Panc1 (cell line): ENCODE measurements at regions not wholly inside any gene's neighbourhood (a gene's known extent, or its start where the extent isn't known, plus 50 kb on each side); places are given as distances from the start of the nearest gene placed in this dataset.

Source experiments
- ATAC-seq: fragments of 200-7000 bp; cut with Tn5 transposase; 2 replicates; pipeline ENCODE4 v1.9.1; 2020; ENCODE audit warnings: mild to moderate bottlenecking, moderate library complexity
- BruUV-seq: library from RNA; stranded (reverse); fragments of 400-500 nt; replicated peaks from 2 replicates; lab custom pipeline; 2021; lab: Mats Ljungman, UMichigan
- CTCF ChIA-PET: fragments of 300-600 bp; sonication (Branson Sonifier 250); formaldehyde crosslinking; loops from one replicate; lab custom pipeline; 2022; ENCODE audit warnings: antibody characterized with exemption; lab: Charles Lee
- POLR2A ChIA-PET: fragments of 300-600 bp; sonication (Branson Sonifier 250); formaldehyde crosslinking; loops from one replicate; lab custom pipeline; 2022; ENCODE audit warnings: antibody characterized with exemption; lab: Charles Lee
- DNase-seq: peaks from one replicate; pipeline ENCODE4 v3.0.0-alpha.2; 2010; ENCODE audit warnings: low read depth, low spot score
- H3K27ac ChIP-seq: 2 replicates; pipeline ENCODE4 v1.5.1; 2011; ENCODE audit warnings: mild to moderate bottlenecking, low read length, inconsistent platforms
- H3K27me3 ChIP-seq: fragments of 200-500 bp; sonication (Bioruptor generic); 2 replicates; pipeline ENCODE4 v1.6.0; 2014; ENCODE audit warnings: low read length, inconsistent platforms; ENCODE audit not compliant: control insufficient read depth, insufficient read depth
- H3K36me3 ChIP-seq: fragments of 200-500 bp; sonication (Bioruptor generic); 2 replicates; pipeline ENCODE4 v1.5.1; 2014; ENCODE audit warnings: inconsistent platforms, mild to moderate bottlenecking, low read length, moderate library complexity; ENCODE audit not compliant: control insufficient read depth, insufficient read depth
- H3K4me1 ChIP-seq: 2 replicates; pipeline ENCODE4 v1.5.1; 2011; ENCODE audit warnings: inconsistent platforms, mild to moderate bottlenecking, low read length, moderate library complexity; ENCODE audit not compliant: control insufficient read depth, insufficient read depth
- H3K4me3 ChIP-seq, 2 experiments: 2 replicates each; pipeline ENCODE4 v1.5.1; 2011 to 2012; ENCODE audit warnings: low read depth in 2 of 2, low read length in 2 of 2, mild to moderate bottlenecking in 2 of 2, inconsistent platforms in 1 of 2, moderate library complexity in 1 of 2
- H3K9me3 ChIP-seq: fragments of 200-500 bp; sonication (Bioruptor generic); 2 replicates; pipeline ENCODE4 v1.5.1; 2014; ENCODE audit warnings: low read depth, mild to moderate bottlenecking, inconsistent platforms, low read length, moderate library complexity; ENCODE audit not compliant: control insufficient read depth, insufficient read depth
- POLR2AphosphoS5 ChIP-seq: IDR thresholded peaks from 2 replicates; pipeline ENCODE4 v1.6.1; 2012; ENCODE audit warnings: mild to moderate bottlenecking, low read depth, low read length, moderate library complexity
- SIN3A ChIP-seq: IDR thresholded peaks from 2 replicates; pipeline ENCODE4 v1.6.1; 2012; ENCODE audit warnings: low read depth, mild to moderate bottlenecking, low read length, moderate library complexity, borderline replicate concordance; ENCODE audit not compliant: insufficient read depth
- TCF7L2 ChIP-seq: IDR thresholded peaks from 2 replicates; pipeline ENCODE4 v1.6.1; 2011; ENCODE audit warnings: mild to moderate bottlenecking, low read depth, low read length, inconsistent platforms
- in situ Hi-C: cut with HindIII; loops from 2 replicates; pipeline ENCODE4 v1.10.0; 2016; ENCODE audit warnings: low sequenced_read_pairs, low pct_unique_long_range_greater_than_20kb
- intact Hi-C: fragments of 100-400 bp; cut with micrococcal nuclease; formaldehyde crosslinking; loops from one replicate; pipeline ENCODE4 v1.10.0; 2022; ENCODE audit not compliant: unreplicated experiment
- TF ChIP-seq, protein P1 (sequence below): fragments of 450-650 bp; IDR thresholded peaks from 2 replicates; pipeline ENCODE4 v1.5.1; 2017; ENCODE audit warnings: mild to moderate bottlenecking
- TF ChIP-seq, protein P2 (sequence below), 2 experiments: IDR thresholded peaks; 2 replicates each; pipeline ENCODE4 v1.6.1; 2011 to 2012; ENCODE audit warnings: low read depth in 2 of 2, control low read depth in 1 of 2, low read length in 1 of 2, mild to moderate bottlenecking in 1 of 2, moderate library complexity in 1 of 2; ENCODE audit not compliant: insufficient read depth in 1 of 2

DNA sequence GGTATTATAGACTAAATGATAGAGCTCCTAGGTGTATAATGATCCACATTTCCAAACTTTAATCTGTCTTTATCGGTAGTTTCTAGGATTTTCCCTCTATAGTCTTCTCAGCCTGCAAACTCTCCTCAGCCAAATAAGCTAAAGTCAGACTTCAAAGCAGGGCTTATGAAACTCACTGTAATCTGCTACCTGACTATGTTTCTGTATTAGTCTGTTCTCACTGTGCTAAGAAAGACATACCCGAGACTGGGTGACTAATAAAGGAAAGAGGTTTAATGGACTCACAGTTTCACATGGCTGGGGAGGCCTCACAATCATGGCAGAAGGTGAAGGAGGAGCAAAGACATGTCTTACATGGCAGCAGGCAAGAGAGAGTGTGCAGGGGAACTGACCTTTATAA is 928.7 kb upstream of the ADGRB3 start:
- POLR2A ChIA-PET = no interaction called here
- no peaks in the 10 kb centered on the region for H3K4me1 ChIP-seq
- in situ Hi-C loops (no loop called here), intact Hi-C loops (no loop called here)
- no peak overlapping the region for H3K4me3 ChIP-seq
- no peak for DNase-seq
- TF ChIP-seq, protein P1, sequence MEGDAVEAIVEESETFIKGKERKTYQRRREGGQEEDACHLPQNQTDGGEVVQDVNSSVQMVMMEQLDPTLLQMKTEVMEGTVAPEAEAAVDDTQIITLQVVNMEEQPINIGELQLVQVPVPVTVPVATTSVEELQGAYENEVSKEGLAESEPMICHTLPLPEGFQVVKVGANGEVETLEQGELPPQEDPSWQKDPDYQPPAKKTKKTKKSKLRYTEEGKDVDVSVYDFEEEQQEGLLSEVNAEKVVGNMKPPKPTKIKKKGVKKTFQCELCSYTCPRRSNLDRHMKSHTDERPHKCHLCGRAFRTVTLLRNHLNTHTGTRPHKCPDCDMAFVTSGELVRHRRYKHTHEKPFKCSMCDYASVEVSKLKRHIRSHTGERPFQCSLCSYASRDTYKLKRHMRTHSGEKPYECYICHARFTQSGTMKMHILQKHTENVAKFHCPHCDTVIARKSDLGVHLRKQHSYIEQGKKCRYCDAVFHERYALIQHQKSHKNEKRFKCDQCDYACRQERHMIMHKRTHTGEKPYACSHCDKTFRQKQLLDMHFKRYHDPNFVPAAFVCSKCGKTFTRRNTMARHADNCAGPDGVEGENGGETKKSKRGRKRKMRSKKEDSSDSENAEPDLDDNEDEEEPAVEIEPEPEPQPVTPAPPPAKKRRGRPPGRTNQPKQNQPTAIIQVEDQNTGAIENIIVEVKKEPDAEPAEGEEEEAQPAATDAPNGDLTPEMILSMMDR = no peak
- TF ChIP-seq TCF7L2 (no peak), POLR2AphosphoS5 (no peak), SIN3A (no peak)
- TF ChIP-seq, protein P2, sequence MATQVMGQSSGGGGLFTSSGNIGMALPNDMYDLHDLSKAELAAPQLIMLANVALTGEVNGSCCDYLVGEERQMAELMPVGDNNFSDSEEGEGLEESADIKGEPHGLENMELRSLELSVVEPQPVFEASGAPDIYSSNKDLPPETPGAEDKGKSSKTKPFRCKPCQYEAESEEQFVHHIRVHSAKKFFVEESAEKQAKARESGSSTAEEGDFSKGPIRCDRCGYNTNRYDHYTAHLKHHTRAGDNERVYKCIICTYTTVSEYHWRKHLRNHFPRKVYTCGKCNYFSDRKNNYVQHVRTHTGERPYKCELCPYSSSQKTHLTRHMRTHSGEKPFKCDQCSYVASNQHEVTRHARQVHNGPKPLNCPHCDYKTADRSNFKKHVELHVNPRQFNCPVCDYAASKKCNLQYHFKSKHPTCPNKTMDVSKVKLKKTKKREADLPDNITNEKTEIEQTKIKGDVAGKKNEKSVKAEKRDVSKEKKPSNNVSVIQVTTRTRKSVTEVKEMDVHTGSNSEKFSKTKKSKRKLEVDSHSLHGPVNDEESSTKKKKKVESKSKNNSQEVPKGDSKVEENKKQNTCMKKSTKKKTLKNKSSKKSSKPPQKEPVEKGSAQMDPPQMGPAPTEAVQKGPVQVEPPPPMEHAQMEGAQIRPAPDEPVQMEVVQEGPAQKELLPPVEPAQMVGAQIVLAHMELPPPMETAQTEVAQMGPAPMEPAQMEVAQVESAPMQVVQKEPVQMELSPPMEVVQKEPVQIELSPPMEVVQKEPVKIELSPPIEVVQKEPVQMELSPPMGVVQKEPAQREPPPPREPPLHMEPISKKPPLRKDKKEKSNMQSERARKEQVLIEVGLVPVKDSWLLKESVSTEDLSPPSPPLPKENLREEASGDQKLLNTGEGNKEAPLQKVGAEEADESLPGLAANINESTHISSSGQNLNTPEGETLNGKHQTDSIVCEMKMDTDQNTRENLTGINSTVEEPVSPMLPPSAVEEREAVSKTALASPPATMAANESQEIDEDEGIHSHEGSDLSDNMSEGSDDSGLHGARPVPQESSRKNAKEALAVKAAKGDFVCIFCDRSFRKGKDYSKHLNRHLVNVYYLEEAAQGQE (IDR thresholded peaks at IDR 0.05; ENCODE audit: insufficient read depth in 1 of 2, low read depth in 2 of 2, low read length in 1 of 2) = no peak
- no TSS peak for BruUV-seq
- CTCF ChIA-PET = no interaction called here
- ATAC-seq = no peak
- H3K36me3 ChIP-seq = no peaks in the 10 kb centered on the region
- H3K9me3 ChIP-seq = peaks cover 5% of the 10 kb centered on the region; the same call in 1 of the 2 replicates
- H3K27me3 ChIP-seq = no peaks in the 10 kb centered on the region
- H3K27ac ChIP-seq = no peak overlapping the region

DNA sequence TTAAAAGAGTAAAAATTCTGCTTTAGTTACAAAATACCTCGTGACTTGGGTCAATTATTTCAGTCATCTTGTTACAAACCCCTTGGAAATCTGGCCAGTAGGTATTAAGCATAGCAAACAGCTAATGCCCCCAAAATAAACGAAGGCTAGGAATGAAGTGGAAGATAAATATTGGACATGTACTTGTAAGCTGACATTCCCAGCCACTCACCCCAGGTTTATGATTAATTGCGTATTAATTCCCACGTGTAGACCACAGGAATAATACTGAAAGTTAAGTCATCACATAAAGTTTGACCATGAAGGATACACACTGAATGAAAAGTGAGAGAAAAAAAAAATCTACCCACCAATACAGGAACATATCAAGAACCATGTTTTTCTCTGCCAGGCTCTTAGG is 936.5 kb upstream of the ADGRB3 start:
- POLR2A ChIA-PET = no interaction called here
- DNase-seq = no peak

More for the DNA sequence above, 936.5 kb upstream of the ADGRB3 start:
- CTCF ChIA-PET = no interaction called here
- ATAC-seq = no peak
- Histone ChIP-seq H3K4me3 (no peak overlapping the region), H3K9me3 (no peaks in the 10 kb centered on the region), H3K36me3 (no peaks in the 10 kb centered on the region), H3K27ac (no peak overlapping the region), H3K27me3 (no peaks in the 10 kb centered on the region), H3K4me1 (no peaks in the 10 kb centered on the region)
- intact Hi-C loops (no loop called here), in situ Hi-C loops (no loop called here)
- no peak for TF ChIP-seq SIN3A
- TF ChIP-seq, protein P1 = no peak
- TF ChIP-seq, protein P2 (IDR thresholded peaks at IDR 0.05; ENCODE audit: insufficient read depth in 1 of 2, low read depth in 2 of 2, low read length in 1 of 2) = no peak
- no peak for TF ChIP-seq POLR2AphosphoS5
- no peak for TF ChIP-seq TCF7L2
- no TSS peak for BruUV-seq
